NCI-H1417 treated with DMSO at 0.1 percent for 48 hours (cell line): ENCODE measurements at regions not wholly inside any gene's neighbourhood (a gene's known extent, or its start where the extent isn't known, plus 50 kb on each side); places are given as distances from the start of the nearest gene placed in this dataset.
"Not testable (repeated sequence)": the region's sequence is repeated elsewhere in the genome, so short reads cannot be mapped to it uniquely, and the experiment has no call there.

Experiments used
- DNase-seq: peaks from one replicate; lab custom pipeline; 2025; lab: John Stamatoyannopoulos, UW

GRCh38 chr1:96509951-96510350 is 211.6 kb upstream of the PTBP2 start:
- no peak for DNase-seq

- DNase-seq, result no peak
Observed at GRCh38 chr1:96510391-96510790, 211.2 kb upstream of the PTBP2 start.

- DNase-seq, result no peak
Observed at GRCh38 chr1:96510911-96511310, 210.7 kb upstream of the PTBP2 start.

DNA sequence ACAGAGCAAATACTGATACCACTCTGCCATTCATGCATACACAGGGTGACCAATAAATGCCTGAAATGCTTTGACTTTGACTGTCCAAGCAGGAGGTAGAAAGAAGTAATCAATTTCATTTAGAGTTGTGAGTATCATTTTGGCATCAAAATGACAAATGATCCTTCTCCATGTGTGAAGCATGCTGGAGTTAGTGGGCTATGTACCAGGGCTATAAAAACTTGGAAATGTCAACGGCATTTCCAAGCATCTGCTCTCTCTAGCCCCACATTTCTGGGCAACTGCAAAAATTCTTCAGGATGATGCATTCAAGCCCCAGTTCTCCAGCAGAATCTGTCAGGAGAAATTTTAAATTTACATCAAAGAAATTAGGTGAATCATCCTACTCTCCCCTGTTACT is 208.4 kb upstream of the PTBP2 start:
- DNase-seq, result no peak

- no peak for DNase-seq
Observed at GRCh38 chr1:96515430-96515829, 206.2 kb upstream of the PTBP2 start.

DNA sequence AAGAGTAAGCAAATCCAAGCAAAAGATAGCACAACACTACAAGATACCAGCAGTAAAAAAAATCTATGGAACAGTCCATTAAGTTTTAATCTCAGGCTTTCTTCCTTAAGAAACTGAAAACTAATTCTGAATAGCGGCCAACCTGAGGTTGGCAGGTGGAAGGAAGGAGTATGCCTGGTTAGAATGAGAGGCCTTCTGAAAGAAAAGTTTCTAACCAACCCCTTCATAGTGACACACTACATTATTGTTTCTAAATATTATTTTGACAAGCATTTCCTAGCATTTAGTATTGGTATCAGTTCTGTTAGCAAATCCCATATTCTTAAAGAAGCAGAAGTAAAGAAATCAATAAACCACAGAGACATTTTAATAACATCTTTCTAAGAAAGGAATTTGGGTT is 205.7 kb upstream of the PTBP2 start:
- DNase-seq, result no peak

GRCh38 chr1:96519851-96520578 is 201.6 kb upstream of the PTBP2 start:
- no peak for DNase-seq

GRCh38 chr1:96520579-96520947 is 201.0 kb upstream of the PTBP2 start:
- no peak for DNase-seq

- DNase-seq, result no peak
Observed at GRCh38 chr1:96521010-96521409, 200.6 kb upstream of the PTBP2 start.

DNA sequence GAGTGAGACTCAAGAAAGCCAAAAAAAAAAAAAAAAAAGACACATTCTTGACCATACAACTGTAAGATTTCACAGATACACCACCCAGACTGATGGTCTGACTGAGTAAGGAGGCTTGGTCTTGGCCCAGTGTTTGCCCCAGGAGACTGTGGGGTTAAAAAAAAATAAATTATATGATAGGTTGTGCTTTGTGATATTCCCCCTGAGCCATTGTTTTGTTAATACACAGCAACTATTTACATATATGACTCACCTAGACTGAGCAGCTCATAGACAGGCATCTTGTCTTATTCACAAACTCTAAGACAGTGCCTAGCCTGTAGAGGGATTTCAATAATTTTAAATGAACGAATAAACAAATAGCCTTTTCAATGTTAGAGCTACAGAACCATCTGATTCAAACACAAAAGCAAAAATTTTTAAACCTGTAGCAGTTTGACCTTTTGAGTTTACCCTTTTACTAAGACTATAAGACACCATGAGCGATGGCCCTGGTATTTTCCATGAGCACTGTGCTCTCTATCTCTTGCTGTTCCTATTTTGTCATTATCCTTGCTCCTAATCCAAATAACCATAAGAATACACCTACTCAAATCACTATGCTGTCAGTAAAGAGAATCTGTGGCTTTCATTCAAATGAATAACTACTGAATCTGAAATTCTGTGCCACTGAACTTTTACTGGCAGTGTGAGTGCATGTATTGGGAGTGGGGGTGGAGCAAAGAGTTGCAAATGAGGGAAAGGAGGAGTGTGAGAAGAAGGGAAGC is 199.4 kb upstream of the PTBP2 start:
- no peak for DNase-seq

GRCh38 chr1:96522927-96523326 is 198.7 kb upstream of the PTBP2 start:
- no peak for DNase-seq

- DNase-seq, result no peak
Observed at GRCh38 chr1:96524100-96524499, 197.5 kb upstream of the PTBP2 start.

- no peak for DNase-seq
Observed at GRCh38 chr1:96525657-96526557, 195.7 kb upstream of the PTBP2 start.

DNA sequence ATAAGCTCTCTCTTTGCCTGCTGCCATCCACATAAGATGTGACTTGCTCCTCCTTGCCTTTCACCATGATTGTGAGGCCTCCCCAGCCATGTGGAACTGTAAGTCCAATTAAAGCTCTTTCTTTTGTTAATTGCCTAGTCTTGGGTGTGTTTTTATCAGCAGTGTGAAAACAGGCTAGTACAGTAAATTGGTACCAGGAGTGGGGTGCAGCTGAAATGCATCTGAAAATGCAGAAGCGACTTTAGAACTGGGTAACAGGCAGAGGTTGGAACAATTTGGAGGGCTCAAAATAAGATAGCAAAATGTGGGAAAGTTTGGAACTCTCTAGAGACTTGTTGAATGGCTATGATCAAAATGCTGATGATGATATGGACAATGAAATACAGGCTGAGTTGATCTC is 192.9 kb upstream of the PTBP2 start:
- DNase-seq, result not testable (repeated sequence)

- DNase-seq, result no peak
Observed at GRCh38 chr1:96533820-96534219, 187.8 kb upstream of the PTBP2 start.

DNA sequence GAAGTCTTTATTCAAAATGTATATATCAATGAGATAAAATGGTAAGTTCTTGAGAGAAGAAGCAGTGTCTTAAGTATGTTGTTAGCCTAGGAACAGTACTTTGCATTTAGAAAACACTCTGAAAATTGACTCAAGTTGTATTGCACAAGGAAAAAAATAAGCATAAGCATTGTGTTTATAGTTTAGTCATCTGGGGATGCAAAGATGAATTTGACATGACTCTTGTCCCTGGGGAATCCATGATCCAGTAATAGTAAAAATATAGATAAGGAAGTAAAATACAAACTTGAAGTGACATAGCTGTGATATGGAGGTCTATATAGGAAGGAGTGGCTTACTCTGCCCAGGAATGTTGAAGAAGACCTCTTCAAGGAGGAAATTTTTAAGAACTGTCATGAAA is 185.0 kb upstream of the PTBP2 start:
- DNase-seq, result no peak

- DNase-seq, result no peak
Observed at GRCh38 chr1:96538111-96538641, 183.4 kb upstream of the PTBP2 start.

DNA sequence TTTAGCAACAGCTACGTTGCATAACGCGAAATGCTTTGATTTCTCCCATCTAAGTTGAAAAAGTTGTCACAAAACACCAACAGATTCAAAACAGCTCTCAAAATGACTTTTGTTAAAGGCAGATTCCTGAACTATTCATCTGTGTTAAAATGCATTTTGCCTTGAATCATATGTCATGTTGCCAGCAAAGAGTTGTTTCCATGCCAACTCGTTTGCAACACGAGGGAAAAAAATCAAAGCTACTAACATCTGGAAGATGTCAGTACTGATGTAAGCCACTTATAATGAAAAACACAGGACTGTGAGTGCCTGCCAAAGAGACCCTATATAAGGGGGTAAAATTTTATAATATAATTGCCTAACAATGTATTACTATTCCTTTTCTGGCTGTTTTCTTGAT is 182.7 kb upstream of the PTBP2 start:
- DNase-seq, result no peak

DNA sequence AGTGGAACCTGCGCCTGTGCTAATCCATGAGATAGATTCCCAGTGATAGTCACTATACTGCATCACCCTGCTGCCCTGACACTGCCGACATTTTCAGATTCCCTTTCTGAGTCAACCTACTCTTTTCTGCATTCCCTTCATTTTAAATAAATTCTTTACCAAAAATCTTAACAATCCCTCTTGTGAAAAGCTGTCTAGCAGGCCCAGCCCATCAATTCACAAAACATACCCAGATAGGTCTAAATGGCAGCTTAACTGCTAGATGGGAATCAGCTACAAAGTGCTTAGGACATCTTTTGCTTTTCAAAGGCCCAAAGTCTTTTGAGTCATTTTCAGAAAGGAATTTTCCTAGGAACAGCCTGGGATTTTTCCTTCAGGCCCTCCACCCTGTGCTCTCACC is 180.1 kb upstream of the PTBP2 start:
- DNase-seq, result no peak

DNA sequence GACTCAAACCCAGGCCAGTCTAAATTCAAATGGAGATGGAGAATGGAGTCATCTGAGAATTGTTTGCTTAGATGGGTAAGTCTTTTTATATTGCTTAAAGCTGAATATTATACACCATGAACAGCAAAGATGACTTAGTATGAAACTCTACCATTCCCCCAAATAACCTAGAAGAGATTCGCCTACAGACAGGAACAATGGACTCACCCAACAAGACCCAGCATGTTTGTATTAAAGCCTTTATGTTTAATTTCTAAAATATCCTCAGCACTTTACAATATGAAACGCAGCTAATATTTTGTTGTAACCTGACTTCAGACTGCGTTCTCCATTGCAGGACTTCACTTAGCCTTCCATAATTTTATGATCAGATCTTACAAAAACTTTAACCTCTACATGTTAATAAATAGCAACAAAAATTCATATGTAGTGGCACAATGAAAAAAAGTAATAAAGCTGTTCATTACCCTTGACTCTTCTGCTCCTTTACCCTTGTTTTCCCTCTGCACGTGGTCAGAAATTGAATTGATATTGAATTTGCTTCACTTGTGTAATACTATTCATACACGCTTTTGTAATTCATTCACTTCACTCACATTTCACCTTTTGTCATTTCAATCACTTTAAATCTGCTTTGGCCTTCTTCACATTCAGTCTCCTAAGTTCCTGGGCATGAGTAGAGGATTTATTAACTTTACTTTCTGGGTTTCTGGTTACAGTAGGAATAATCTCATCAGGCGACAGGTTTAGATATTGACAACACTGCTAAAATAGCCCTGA is 177.3 kb upstream of the PTBP2 start:
- DNase-seq, result no peak

DNA sequence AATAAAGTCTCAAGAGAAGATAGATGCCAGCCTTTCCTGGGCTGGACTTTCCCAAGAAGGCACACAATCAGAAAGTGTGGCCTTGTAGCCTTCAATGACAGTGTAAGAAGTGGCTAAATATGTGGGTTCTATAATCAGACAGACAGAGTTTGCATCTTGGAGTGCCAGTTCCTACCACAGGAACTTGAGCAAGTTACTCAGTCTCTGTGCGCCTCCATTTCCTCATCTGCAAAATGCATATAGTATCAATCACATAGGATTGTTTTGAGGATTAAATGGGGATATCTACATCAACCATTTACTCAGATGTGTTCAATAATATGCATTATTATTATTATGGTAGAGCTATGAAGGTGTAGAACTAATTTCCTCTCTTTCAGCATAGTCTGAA is 176.8 kb upstream of the PTBP2 start:
- DNase-seq, result no peak
